ENCODE measurements at regions not wholly inside any gene's neighbourhood (a gene's known extent, or its start where the extent isn't known, plus 50 kb on each side); places are given as distances from the start of the nearest gene placed in this dataset.

DNA sequence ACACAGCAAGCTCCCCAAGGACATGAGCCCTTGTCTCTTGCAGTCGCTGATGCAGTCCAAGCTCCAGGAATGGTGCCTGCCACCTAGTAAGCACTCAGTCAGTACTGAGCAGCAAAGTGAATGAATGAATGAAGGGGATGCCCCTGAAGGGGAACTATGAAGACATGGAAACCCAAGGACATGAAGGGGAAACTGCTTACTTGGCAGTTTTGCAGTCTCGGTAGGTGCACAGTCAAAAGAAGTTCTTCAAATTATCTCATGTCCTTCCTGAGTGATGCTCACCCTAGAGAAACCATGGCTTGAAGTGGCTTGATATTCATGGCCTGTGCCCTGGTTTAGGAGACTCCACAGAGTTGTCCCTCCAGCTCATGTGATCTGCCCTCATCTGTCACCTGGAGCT is 102.1 kb upstream of the DLX2 start:
- DNase-seq = no peak

DNA sequence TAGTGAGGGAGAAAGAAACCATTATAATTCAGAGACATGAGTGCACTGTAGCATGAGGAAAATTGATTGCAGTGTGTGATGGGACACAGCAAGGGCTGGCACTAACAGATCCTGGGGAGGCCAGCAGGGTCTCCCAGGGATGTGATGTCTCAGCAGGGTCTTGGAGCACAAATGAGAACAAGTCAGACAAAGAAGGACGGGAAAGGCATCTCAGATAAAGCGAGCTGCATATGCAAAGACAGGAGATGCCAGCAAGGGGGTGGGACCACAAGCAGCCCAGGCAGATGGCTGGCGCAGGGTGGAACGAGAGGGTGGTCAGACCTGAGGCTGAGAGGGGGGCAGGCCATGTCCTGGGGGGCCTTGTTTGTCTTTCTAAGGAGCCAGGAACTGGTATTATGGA is 102.6 kb upstream of the DLX2 start:
- DNase-seq = no peak

DNA sequence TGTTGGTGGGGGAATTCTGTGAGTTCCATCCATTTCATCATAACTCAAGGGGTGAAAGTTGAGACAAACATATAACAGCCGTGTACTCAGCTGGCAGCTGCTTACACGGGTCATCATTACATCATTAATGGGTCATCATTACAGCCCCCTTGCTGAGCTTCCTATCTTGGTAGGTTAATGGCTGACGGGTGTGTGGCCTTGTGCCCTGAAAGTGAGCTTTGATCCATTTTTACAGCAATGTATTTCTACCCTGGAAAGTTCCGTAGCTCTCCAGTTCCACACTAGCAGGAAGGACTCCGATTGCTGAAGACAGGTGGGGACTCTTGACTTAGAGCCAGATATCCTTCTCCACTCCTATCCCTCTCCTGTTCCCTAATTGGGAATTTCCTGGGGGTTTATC is 105.2 kb upstream of the DLX2 start:
- DNase-seq = no peak

DNA sequence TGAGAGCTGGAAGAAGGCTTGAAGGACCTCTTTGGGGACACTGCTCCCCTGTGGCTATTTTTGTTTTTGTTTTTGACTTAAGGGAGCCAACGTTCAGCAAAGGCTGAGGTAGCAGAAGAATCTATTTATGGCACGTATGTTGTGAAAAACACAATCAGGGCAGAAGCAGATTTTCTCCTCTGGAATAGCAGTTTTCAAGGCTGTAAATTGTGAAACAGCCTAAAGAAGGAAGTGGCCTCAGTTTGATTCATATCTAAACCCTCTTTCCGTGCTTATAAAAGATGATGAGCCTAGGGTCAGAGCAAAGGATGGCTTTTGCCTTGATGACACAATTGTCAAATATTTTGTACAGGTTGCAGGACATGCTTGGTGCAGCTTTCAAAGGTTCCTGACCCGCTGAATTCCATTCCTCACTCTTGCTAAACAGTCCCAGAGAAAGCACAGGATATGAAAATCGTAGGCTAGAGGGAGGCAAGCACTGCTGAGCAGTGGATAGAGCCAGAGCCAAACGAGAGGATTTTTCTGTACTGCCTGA is 106.2 kb upstream of the DLX2 start:
- no peak for DNase-seq

DNA sequence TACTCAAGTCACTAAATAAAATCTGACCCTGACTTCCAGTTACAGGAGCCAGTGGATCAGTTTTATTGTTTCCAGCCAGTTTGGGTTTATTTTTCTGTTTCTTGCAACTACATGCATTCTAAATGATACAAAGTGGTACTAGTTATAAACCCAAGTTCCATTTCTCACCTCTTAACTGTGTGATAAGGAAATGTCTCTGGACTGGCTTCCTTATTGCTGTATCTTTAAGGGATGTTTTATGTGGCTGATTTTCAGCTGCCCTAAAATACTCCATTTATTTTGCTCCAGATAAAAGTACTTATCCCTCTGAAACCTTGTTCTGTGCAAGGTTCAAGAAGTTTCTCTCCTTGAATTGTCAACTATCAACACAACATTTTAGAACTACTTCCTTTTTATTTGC is 107.9 kb upstream of the DLX2 start:
- no peak for DNase-seq

DNA sequence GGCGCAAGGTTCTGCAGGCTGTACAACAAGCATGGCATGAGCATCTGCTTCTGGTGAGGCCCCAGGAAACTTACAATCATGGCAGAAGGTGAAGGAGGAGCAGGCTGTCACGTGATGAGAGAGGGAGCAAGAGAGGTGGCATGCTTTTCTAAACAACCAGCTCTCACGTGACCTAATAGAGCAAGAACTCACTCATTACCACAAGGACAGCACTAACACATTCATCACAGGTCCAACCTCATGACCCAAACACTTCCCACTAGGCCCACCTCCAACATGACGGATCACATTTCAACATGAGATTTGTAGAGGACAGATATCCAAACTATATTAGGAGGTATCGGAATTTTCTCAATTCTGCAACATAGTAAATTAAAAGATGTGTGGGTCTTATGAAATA is 108.8 kb upstream of the DLX2 start:
- no peak for DNase-seq

DNA sequence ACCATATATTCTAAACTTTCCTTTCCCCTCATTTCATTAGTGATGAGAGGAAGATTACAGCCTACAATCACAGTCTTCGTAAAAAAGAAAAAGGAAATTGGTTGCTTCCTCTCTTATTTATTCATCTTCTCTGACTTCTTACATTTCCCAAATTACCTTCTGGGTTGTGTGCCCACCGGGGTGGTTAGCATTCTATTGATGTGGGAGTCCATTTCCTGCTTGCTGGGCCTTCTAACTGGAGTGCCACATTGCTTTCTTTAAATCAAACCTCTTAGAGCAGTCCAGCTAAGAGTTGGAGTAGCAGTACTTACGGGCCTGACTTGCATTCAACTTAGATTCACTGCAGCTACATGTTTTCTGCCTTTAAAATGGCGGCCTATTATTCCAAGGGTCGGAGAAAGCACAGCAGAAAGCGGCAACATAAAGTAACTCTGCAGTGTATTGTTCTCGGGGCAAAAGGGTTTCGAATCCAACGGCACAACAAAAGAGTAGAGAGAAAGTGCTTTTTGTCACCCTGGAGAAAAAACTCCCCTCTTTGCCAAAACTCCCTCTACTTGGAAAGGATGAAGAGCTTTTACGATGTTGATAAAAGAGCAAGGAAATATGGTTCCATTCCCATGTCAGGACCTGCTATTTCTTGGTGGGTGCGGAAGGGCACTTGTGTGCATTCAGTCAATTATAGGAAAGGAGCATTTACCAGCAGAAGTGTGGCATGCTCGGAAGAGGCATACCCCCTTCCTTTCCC is 110.6 kb upstream of the DLX2 start:
- DNase-seq = no peak

DNA sequence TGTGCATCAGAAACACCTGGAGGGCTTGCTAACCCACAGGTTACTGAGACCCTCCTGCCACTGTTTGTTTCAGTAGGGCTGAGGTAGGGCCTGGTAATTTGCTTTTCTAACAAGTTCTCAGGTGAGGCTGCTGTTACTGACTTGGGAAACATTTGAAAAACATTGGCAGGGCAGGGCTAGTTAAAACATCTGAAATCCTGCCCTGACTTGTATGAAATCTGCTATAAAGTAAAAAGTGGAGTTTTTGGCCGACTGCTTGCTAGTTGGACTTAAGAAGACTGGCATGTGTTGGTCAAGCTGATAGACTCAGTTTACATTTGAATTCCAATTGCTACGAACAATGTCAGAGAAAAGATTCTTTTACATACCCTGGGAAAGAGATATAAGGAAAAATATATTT is 111.6 kb upstream of the DLX2 start:
- no peak for DNase-seq

DNA sequence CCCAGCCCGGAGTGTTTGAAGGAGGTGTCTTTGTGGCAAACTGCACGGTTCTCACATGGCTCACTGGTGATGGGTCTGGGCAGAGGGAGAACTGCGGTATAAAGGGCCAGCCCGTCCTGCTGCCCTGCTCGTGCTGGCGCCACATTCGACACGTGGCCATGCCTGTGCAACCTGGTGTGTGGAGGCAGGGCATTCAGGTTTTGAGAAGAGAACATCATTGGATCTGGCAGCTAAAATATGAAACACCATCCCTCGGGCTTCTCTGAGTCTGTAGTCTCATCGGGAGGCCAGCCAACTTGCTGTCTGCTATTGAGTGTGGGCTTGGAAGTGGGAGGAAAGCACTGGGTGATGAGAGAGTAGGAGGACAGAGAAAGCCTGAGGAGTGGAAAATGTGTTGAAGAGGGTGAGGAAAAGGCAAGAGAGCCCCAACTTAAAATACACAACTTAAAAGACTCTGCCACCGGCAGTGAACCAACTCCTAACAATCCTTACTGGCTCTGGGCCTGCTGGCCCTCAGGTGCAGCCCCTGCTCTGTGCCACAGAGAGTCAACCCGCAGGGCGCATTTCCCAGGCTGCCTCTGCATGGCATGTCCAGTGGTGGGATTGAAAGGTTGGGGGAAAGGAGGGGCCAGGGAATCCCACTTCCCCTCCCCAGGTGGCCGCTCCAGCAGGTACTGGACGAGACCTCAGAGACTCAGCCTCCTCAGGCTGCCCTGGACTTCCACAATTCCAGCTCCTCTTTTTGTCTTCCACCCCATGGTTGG is 112.7 kb upstream of the DLX2 start:
- no peak for DNase-seq

DNA sequence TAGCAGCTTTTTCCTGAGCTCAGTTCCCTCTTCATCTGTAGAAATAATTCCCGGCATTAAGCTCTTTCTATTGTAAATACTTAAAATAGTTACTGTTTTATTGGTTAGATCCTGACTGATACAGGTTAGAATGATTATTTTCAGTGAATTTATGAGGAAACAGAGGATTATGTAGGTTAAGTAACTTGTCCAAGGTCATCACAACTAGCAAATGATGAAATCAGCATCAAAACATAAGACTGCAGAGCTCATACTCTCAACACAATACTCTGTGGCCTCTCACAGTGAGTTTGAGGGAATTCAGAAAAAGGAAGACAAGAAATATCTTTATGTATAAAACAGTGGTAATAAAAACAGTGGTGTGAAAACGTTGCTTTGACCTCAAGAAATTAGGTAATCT is 113.2 kb upstream of the DLX2 start:
- DNase-seq = no peak

DNA sequence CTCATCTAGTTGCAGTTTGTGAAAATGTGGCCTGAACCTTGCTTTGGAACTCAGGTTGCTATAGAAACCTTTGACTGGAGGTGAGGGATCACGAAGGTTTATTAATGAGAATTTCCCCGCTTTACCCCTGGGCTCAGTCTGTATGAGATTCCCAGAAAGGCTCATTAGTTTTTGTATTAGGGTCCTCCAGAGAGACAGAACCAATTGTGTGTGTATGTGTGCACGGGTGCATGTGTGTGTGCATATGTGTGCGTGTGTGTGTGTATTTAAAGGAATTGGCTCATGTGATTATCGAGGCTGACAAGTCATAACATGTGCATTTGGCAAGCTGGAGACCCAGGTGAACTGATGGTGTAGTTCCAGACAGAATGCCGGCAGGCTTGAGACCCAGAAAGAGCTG is 113.8 kb upstream of the DLX2 start:
- DNase-seq = no peak

DNA sequence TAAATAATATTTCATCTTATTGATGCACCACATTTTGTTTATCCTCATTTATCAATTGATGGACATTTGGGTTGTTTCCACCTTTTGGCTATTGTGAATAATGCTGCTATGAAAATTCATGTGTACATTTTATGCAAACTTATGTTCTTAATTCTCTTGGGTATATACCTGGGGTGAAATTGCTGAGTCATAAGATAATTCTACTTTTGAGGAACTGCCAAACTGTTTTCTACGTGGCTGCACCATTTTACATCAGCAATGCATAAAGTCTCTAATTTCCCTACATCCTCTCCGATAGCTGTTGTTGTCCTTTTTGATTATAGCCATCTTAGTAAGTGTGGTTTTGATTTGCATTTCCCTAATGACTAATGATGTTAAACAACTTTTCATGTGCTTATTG is 116.5 kb upstream of the DLX2 start:
- DNase-seq = no peak

DNA sequence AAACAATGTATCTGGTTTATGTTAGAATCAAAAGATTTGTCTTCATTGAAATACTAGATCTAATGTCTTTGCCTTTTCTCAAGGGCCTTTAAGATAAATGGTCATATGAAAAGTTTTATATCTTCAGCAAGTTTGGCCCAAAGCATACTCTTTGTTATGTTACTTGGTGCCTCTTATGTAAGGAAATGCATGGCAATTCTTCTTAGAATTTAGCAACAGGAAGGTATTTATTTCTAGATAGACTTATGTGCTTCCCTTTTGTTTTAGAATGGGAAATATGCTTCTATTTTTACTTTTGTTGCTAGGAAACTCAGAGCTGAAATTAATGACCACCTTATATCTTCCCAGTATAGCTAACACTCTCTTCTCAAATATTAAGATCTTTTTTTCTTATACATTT is 117.4 kb upstream of the DLX2 start:
- no peak for DNase-seq

DNA sequence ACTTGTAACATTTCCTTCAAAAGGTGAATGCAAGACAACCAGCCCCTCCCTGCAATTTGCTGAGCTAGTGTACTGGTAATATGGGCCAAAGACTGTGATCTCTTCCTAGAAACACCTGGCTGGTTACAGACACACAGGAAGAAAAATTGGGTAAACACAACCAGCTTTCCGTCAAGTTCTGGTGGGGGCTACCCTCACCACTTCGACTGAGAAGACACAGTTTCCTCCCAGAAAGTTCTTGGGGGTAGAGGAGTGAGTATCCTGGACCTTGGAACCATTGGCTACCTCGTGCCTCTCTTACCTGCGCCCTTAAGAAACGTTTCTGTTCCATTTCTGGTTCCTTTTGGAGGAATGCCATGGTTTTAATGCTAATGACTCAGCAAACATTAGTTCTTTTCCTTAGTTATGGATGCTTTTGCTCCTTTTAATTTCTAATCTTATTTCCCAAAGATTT is 120.9 kb upstream of the DLX2 start:
- no peak for DNase-seq

DNA sequence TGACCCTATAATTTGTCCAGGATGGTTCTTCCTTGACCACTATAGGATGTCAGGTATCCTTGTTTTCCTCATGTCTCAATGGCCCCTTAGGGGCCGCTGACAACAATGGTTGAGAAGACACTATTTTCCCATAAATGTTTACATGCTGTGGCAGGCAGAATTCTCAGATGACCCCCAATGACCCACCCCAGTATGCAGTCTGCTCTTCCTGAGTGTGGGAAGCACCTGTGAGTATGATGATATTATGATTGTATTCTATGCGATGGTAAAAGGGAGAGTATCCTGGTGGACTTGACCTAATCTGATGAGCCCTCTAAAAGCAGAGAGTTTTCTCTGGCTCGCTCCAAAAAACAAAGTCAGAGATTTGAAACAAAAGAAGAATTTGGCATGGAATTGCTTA is 123.1 kb upstream of the DLX2 start:
- no peak for DNase-seq

DNA sequence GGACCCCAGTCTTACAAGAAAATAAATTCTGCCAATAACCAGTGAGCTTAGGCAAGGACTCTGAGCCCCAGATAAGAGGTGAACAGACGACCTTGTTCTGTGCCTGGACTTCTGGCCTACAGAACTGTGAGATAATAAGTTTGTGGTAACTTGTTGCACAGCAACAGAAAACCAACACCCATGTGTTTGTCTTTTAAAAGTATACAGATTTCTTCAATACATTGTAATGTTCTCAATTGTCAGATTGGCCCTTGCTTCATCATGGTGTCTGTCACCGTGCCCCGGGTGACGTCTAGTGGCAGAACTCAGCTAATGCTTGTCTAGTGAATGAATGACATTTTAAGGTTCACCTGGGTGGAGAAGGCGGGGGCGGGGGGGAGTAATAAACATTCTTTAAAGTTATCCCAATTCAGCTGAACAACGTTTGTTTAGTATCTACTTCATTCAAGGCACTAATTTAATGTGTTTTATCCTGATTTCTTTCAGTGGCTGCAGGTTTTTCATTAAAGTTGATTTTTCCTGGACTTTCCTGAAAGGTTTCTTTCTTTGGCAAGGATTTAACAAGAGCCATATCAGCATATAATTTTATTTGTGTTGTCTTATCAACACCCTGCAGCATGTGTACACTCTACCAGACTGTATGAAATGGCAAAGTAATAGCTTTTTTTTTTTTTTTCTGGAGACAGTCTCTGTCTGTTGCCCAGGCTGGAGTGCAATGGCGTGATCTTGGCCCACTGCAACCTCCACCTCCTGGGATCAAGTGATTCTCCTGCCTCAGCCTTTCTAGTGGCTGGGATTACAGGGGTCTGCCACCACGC is 123.8 kb upstream of the DLX2 start:
- no peak for DNase-seq

DNA sequence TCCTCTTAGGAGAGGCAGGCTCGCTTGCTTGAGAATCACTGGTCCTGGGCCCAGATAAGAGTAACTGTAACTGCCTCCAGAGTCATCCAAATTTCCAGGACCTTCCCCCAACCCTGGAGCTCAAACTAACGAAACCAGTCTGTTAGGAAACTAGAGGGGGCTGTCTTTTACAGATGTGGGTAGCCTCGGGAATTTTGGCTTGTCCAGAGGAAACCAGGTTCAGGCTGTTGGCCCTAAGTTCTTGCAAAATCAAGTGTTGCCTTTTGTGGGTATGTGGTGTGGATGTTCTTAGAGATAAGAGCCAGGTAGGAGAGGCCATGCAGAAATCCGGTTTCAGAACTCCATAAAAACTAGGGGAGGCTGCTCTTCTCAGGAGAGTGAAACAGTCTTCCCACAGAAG is 125.0 kb upstream of the DLX2 start:
- DNase-seq = no peak

DNA sequence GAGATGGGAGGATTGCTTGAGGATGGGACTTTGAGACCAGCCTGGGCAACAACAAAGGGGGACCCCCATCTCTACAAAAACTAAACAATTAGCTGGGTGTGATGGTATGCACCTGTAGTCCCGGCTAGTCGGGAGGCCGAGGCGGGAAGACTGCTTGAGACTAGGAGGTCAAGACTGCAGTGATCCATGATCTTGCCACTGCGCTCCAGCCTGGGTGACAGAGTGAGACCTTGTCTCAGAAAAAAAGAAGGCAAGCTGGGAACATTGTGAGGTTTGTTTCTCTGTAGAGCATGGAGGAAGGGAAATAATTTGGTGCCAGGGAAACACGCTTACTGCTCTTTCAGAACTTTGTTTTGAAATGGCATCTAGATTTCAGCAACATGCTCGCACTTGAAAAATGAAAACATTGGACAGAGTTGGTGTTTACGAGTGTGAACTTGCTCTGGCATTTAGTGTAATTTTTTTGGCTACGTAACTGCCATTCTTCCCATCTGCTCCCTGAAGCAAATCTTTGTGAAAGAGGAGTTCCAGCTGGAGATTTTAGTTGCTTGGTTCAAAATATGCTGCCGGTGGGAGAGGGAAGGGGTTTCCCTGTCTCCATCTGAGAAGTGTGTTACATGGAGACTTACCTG is 125.6 kb upstream of the DLX2 start:
- DNase-seq = no peak

DNA sequence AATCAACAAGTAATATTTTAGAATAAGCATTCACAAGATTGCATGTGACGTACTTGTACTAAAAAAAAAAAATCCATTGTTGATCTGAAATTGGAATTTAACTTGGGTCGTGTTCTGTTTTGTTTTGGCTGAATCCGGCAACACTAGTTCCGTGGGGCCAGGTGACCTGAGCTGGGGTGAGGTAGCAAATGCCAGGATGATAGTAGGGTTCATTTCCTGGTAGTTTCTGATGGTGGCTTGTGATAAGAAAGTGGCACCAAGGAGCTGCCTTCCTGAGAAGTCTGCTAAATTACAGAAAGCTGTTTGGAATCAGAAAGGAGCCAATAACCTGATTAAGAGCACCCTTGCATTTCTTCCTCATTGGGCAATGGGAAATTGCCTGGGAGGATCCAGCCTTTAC is 126.4 kb upstream of the DLX2 start:
- no peak for DNase-seq

DNA sequence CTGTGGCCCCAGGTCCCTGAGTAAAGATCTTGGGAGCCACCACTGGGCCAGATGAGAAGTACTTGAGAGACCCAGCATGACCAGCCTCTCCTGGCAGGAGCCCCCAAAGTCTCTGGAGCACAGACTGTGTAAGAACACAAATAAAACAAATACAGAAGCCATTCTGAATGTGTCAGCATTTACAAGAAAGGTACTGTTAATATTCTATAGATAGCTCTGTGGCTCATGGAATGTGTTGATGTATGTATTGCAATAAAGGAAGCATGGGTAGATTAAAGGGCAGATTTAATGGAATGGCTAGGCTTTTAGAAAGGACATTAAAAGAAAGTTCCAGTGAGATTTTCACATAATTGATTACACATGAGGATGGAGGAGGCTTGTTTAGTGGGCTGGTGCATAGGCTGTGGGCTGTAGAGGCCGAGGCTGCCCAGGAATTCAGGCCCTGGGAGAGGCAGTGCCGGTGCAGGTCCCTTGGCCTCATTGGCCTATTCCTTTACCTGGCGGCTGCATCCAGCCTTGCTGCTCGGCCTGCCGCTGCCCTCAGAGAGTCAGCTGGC is 127.7 kb upstream of the DLX2 start:
- no peak for DNase-seq

DNA sequence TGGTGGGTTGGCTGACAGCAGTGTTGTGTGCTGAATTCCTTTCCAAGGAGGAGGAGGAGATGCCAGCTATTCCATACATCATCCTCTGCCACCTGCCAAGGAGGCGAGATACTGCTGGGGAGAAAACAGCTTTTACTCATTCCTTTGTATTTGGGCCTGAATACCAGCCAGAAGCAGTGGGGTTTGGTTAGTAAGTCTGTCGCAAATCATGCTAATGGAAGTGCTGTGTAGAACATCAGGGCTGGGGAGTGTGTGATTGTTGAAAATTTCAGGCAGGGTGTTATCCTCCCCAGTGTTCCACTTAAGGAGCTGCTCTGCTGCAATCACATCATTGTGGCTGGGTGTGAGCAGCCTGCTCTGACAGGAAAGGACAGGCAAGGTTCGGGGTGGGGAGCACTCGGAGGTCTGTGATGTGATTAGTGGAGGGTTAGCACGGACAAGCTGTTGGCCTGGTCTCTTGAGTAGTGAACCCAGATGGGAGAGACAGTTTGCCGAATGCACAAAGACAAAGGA is 128.2 kb upstream of the DLX2 start:
- no peak for DNase-seq

DNA sequence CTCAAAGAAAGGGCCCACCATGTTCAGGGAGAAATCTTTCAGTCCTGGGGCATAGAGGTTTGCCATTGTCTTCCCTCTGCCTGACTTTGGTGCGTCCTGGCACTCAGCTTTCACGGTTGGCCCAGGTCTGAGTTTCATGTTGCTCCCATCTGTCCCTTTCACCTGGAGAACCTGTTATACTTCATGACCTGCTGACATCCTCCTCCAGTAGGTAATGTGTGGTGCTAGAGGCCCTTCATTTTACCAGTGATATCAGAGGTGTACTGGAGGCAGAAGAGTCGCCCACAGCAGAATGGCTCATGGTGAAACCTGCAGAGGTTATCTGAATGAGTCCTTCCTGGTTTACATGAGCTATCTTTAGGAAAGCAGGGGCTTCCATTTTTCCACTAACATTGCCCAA is 128.8 kb upstream of the DLX2 start:
- no peak for DNase-seq
